T-helper 1 cell treated with Interleukin-12 subunit alpha and Interleukin-12 subunit beta and Interleukin-4 antibody, amounts not matched to agents 30 ng/mL and 1 ng/mL, for 36 hours (primary cell): ENCODE measurements at regions not wholly inside any gene's neighbourhood (a gene's known extent, or its start where the extent isn't known, plus 50 kb on each side); places are given as distances from the start of the nearest gene placed in this dataset.

Experiments used
- intact Hi-C: fragments of 100-400 bp; cut with micrococcal nuclease; formaldehyde crosslinking; loops from one replicate; pipeline ENCODE4 v1.15.1; 2024

DNA sequence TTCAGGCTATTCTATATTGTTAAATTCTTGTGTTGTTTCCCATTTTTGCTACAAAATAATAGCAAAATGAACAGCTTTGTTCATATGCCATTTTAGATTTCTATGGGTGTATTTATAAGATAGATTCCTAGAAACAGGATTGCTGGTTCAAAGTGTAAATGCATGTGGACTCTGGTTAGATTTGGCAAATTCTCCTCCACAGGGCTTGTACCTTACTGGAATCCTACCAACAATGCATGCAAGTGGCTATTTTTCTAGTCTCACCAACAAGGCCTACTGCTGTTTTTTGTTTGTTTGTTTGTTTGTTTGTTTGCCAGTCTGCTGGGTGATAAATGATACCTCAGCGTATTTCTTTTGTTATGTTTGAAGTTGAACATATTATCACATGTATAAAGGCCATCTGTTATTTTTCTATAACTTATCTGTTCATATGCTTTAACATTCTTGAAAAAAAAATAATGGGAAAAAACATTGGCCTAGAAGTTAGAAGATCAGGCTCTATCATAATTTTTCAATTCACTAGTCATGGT, 87.1 kb upstream of the AHR start:
- intact Hi-C loops, result no loop called here

- intact Hi-C loops, result no loop called here
Measured at GRCh38 chr7:17212188-17212587, 86.3 kb upstream of the AHR start.

GRCh38 chr7:17227766-17228490, 70.5 kb upstream of the AHR start:
- intact Hi-C loops, result no loop called here

DNA sequence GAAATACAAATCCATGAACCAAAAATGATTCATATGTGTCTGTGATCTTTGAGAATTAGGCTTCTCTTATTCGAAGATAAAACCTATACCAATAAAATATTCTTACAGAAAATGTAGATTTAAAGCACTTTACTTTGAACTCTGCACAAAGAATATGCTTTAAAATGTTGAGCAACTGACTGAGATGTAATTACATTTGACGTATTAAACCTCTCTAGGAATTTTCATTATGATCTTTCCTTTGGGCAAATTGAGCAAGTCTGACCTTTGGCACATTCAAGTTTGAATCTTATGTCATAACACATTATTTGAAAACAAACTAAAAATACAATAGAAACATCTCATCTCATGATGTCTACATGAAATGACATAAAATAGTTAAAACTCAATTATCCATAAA, 69.2 kb upstream of the AHR start:
- intact Hi-C loops, result no loop called here

DNA sequence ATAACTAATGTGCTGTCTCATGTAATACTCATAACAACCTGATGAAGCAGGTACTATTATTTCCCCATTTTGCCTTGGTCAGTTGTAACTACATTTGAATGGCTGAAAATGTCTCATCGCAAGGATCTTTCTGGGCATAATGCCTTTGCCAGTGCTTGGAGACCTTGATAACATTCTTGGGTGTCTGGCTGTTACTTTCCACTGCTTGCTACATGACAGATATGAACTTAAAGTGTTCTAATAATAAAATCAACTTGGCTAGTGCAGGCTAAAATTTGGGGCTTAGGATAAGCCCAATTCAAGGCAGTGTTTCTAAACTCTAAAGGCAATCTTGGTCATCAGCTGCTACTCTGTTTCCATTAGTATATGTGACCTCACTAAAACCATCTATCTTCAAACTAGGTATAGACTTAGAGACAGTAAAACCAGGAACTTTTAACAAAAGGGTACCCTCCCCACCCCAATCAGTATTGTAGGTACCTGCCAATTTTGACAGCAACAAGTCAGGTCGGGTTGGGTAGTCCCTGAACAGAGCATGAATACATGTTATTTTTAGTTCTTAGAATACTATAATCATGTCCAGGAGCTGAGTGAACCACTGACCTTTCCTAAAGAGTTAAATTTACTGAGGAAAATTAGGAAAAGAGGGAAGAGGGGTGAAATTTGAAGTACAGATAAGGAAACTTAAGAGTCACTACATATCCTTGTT, 68.2 kb upstream of the AHR start:
- intact Hi-C loops, result loop anchor here (5.0 to 10.0 kb wide), 3 partner anchors 173 to 1625 kb away; partner anchors contain the start of genes ANKMY2 and BZW2

DNA sequence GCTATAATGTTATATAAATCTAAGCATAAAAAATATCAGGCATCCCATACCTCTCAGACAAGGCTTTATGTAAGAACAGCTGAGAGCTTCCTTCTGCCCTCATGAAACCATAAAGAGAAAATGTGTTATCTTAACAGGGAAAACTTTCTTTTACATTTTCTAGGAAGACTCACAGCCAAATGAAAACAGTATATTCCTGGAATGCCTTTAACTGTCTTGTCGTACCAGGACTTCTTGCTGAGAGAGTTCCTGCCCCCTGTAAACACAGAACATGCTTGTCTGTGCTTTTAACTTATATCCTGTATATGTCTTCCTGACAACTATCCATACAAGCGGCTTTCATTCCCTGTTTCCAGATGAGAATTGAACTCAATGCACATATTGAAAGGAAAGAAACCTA, 64.8 kb upstream of the AHR start:
- intact Hi-C loops, result loop anchor here (1.0 to 10.0 kb wide), 13 partner anchors 28 to 1621 kb away; partner anchors contain the start of genes AHR, ANKMY2, BZW2 and SNX13

- intact Hi-C loops, result loop anchor here (1.0 to 10.0 kb wide), 13 partner anchors 27 to 1621 kb away; partner anchors contain the start of genes AHR, ANKMY2, BZW2 and SNX13
Measured at GRCh38 chr7:17234030-17234397, 64.4 kb upstream of the AHR start.

DNA sequence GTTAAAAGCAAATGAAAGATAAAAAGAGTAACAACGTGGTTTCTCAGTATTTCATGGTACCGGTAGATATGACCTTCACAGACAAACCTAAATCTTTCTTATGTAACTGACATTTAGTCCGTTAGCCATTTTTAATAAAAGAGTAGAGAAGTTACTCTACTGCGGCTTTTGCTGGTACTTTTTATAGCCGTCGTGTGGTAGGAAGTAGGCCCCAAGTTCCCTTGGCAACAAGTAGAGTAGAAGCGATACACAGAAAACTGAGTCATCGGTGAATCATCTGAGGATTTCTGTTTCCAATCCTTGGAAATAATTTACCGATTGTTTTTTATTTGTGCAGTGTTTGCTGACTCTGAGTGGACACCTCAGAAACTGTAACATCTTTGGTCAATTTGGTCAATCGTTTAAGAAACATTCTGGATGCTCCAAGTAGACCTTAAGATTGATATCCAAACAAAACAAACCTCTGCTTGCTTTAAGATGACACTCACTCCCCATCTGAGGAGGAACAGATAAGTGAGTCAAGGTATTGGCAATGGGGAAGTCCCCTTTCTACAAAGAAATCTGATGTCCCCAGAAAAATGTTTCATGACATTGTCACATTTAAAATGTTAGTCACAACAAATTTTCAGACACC, 63.9 kb upstream of the AHR start:
- intact Hi-C loops, result loop anchor here (1.0 to 10.0 kb wide), 13 partner anchors 27 to 1620 kb away; partner anchors contain the start of genes AHR, ANKMY2, BZW2 and SNX13

GRCh38 chr7:17236171-17236570, 62.3 kb upstream of the AHR start:
- intact Hi-C loops, result loop anchor here (10.0 kb wide), 1 partner anchor 1619 kb away; no protein-coding TSS in a partner anchor

- intact Hi-C loops, result loop anchor here (10.0 kb wide), 1 partner anchor 1618 kb away; no protein-coding TSS in a partner anchor
Measured at GRCh38 chr7:17236603-17237002, 61.8 kb upstream of the AHR start.

DNA sequence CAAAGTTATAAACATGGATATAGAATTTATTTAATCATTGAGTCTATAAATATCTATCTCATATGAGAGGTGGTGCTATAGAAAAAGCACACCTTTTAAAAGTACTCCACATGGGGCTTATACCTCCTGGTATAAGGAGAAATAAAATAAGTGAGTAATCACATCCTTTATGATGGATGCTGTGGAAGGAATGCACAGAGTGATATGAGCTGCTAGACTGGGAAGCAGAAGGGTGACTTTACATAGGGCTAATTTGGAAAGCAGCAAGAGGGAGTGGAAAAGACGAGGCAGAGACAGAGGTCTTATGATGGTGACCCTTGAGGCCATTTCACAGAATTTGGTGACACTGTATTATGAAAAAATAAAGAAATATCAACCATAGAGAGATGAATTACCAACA, 59.4 kb upstream of the AHR start:
- intact Hi-C loops, result loop anchor here (10.0 kb wide), 1 partner anchor 1616 kb away; no protein-coding TSS in a partner anchor

- intact Hi-C loops, result loop anchor here (10.0 kb wide), 1 partner anchor 1615 kb away; no protein-coding TSS in a partner anchor
Measured at GRCh38 chr7:17239683-17240521, 58.5 kb upstream of the AHR start.

GRCh38 chr7:17242504-17242903, 55.9 kb upstream of the AHR start:
- intact Hi-C loops, result no loop called here

DNA sequence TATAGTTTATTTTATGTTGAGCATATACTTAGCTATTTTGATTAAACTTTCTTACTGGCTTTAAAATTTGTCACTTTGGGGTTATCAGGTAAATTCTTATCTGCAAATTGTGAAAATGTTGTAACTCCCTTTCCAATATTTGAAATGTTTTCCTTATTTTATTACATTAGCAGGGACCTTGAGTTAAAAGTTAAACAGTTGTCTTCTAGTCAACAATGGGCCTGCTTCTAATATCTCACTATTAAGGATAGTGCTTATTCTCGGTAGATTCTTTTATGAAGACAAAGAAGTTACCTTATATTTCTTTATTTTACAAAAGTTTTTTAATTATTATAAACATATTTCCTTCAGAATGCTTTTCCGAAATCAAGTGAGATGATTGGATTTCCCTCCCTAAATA, 53.7 kb upstream of the AHR start:
- intact Hi-C loops, result no loop called here

DNA sequence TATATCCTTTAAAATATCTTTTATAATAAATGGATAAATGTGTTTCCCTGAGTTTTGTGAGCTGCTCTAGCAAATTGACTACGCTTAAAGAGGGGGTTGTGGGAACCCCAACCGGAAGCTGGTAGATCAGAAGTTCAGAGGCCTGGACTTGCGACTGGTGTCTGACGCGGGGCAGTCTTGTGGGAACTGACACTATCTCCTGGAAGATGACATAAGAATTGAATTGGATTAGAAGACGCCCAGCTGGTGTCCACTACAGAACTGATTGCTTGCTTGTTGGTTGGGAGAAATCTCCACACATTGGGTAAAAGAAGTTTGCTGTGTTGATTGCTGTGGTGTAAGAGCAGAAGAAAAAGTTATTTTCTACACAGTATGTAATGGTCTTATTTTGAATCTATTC, 51.1 kb upstream of the AHR start:
- intact Hi-C loops, result no loop called here

DNA sequence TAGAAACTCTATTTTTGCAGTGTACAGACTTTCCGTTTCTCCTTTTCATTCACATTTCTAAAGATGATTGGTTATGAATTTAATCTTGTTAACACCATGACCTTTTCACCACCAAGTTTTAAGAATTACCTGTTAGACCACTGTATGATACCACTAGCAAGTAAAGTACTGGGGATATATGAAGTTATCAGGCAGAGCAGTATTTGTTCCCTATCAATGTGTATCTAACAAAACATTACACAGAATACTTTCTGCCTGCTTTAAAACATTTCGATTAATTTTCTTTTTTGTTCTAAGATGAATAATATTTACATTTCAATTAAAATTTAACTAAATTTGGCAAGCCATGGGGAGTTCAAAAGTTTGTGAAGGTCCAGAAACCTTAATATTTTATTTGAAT, 49.9 kb upstream of the AHR start:
- intact Hi-C loops, result no loop called here
